HG03469 (cell line): ENCODE measurements at regions not wholly inside any gene's neighbourhood (a gene's known extent, or its start where the extent isn't known, plus 50 kb on each side); places are given as distances from the start of the nearest gene placed in this dataset.
A peak's percentile ranks its signal among the peaks of the same experiment; 100 is the strongest.

ENCODE experiments used
- ATAC-seq: cut with Tn5 transposase; IDR thresholded peaks from one replicate; pipeline ENCODE4 v1.9.1; 2021; ENCODE audit warnings: mild to moderate bottlenecking, moderate library complexity, moderate number of reproducible peaks; ENCODE audit not compliant: unreplicated experiment

GRCh38 chr15:98410328-98410727, 238.0 kb upstream of the IGF1R start:
- no peak for ATAC-seq

DNA sequence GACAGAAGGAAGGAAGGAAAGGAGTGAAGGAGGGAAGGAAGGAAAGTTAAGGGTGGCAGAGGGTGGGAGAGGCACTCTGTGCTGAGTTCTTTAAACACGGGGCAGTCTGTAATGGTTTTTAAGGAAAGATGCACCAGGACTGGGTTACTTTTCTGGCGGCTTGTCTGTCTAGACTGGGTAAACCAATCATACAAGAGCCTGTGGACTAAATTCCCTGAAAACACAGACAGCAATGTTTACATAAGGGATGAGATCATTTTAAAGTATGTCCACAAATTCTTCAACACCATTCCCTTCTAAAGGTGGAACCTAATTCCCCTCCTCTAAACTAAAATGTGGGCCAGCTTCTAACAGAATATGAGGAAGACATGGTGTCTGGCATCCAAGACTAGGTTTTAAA, 235.5 kb upstream of the IGF1R start:
- no peak for ATAC-seq

- ATAC-seq = no peak
Measured at GRCh38 chr15:98413933-98414546, 234.3 kb upstream of the IGF1R start.

GRCh38 chr15:98416222-98416855, 232.0 kb upstream of the IGF1R start:
- no peak for ATAC-seq

GRCh38 chr15:98417346-98417745, 231.0 kb upstream of the IGF1R start:
- no peak for ATAC-seq

- ATAC-seq = no peak
Measured at GRCh38 chr15:98418122-98418521, 230.2 kb upstream of the IGF1R start.

GRCh38 chr15:98419173-98419780, 229.1 kb upstream of the IGF1R start:
- ATAC-seq = no peak

DNA sequence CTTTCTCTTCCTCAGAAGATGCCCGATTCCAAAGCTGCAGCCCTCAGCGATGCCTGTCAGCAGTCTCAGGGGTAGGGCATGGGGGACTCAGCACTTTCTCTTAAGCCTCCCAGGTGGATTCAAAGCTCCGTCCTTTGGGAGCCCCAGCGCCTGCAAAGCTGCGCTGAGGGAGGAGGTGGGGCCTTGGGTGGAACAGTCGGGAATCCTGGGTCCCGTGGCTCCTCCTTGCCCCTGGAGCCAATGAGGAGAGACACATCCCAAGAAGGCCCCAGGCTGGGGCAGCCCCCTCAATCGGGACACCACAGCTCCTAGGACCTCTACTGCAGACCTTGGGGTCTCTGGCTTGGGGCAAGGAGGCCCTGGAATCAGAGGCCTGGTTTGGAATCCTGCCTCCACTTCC, 227.5 kb upstream of the IGF1R start:
- ATAC-seq = no peak

GRCh38 chr15:98421419-98422129, 226.8 kb upstream of the IGF1R start:
- ATAC-seq = peak; percentile 69

- no peak for ATAC-seq
Measured at GRCh38 chr15:98422130-98422478, 226.2 kb upstream of the IGF1R start.

- ATAC-seq = no peak
Measured at GRCh38 chr15:98425173-98425572, 223.2 kb upstream of the IGF1R start.

DNA sequence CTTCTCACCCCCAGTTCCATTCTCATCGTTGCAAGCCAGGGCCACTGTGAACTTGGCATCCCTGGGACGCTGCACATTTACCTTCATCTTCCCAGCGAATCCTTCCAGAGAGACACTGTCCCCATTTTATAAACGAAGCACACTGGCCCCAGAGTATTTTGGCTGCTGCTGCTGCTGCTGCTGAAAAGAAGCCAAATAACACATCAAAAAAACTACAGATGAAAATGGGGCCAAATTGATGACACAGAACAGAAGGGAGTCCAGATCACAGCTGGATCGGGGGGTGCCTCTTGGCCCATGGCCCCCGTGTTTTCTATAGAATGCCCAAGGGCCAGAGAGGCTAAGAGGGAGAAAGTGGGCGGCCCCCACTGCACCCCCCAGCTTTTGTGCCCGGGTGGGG, 221.0 kb upstream of the IGF1R start:
- ATAC-seq = no peak

GRCh38 chr15:98428253-98428989, 219.9 kb upstream of the IGF1R start:
- peak; percentile 62 for ATAC-seq

- ATAC-seq = no peak
Measured at GRCh38 chr15:98431171-98431570, 217.2 kb upstream of the IGF1R start.

DNA sequence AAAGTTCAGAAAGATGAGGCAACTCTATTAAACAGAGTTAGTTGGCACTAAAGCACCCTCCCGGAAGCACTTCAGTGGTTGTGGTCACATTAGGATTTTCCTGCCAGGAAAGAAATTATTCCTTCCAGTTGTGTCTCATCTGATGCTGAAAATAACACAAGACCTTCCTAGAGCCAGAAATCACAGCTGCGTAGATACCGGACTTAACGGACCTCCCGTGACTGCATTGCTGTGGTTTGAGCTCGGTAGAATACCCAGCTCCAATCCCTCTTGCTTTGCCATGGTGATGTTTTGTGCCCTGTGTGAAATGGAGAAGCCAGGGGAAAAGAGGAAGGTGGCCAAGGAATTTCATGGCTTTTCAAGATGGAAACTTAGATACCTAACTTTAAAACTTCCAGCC, 215.0 kb upstream of the IGF1R start:
- no peak for ATAC-seq

DNA sequence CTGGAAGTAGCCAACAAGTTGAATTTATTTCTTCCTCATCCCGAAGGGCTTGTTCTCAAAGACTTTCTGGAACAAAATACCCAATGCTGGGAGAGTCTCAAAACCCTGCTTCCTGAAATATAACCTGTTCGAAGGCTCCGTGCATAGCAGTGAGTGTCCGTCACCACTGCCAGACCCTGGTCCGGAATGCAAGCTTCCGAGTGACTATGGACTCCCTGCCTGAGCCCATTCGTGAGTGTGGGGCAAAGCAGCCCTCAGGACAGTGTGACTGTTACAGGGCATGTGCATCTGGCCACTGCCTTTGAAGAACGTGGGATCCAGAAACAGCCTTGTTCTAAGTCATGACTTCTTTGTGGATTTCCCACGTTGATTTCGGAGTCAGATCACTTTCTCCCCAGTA, 214.5 kb upstream of the IGF1R start:
- ATAC-seq = no peak

GRCh38 chr15:98437752-98438151, 210.6 kb upstream of the IGF1R start:
- no peak for ATAC-seq

GRCh38 chr15:98438326-98438725, 210.0 kb upstream of the IGF1R start:
- ATAC-seq = no peak

DNA sequence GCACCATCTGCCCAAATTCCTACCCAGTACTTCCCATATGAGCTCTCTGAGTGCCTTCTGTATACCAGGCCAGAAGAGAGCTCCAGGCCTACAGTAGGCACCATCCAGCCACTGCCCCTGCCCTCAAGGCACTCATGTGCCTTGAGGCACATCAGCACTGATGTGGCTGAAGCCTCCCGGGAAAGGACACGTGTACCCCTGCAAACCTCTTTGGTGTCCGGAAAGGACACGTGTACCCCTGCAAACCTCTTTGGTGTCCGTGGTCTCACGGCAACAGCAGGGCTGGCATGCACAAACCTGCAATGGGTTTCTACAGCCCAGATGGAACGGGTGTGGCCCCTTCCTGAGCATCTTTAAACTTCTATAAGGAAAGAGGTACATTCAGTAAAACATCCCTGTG, 209.4 kb upstream of the IGF1R start:
- no peak for ATAC-seq

DNA sequence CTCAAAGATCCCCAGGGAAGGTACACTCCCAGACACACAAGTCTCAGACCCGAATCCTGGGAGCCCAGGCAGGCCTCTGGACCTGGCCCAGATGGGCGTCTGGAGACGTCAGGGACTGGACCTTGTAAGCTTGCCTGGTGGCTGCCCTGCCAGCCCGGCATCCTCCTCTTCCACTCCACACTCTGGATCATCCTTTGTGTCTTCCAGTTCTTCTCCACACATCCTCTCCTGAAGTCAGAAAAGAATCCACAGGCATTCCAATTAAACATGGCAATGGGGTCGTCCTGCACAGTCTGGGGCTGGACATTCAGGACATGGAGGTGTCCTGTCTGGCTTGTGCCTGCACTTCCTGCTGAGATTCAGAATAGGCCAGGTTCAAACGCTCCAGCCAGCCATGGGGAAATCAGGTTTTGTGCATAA, 208.8 kb upstream of the IGF1R start:
- ATAC-seq = no peak

DNA sequence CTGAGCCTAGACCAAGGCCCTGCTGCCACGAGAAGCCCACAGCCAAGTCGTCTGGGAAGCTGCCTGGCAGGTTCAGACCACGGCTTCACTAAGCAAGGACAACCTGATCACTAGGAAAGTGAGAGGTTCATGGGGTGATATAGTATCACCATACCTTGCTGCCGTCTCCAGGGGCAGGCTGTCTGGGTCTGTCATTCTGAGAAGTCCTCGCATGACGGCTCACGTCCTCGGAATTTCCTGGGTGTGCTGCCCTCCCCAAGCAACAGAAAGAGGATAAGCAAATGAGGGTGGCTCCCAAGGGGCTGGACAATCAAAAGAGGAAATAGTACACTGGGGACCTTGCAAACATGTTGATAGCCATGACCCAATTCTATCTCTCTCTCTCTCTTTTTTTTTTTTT, 207.4 kb upstream of the IGF1R start:
- ATAC-seq = peak; percentile 61
